ENCODE measurements at regions not wholly inside any gene's neighbourhood (a gene's known extent, or its start where the extent isn't known, plus 50 kb on each side); places are given as distances from the start of the nearest gene placed in this dataset.

DNA sequence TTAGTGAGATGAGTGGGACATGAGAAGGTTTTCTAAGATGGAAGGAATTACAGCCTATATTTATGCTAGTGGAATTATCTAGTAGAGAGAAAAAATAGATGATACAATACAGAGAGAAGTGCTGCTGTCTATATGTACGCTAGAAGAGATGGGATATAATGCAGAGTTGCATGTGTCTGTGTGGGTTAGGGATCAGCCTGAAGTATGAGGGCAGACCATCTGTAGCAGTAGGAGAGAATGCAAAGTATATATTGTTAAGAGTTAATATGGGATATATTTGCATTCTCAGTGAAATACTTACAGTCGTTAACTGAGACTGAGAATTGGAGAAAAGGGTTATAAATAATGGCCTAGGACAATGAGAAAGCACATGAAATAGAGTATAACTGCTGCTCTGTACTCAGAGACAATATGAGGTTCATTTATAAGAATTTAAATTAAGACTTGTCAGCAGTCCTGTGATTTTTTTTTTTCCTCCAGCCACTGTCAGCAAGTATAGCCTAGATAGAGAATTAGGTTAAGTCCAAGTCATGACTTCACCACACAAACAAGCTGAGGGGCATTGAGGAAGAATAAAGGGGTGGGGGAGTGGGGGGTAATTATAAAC lies 77.8 kb downstream of the SLITRK1 start:
- TF ChIP-seq, protein P1, sequence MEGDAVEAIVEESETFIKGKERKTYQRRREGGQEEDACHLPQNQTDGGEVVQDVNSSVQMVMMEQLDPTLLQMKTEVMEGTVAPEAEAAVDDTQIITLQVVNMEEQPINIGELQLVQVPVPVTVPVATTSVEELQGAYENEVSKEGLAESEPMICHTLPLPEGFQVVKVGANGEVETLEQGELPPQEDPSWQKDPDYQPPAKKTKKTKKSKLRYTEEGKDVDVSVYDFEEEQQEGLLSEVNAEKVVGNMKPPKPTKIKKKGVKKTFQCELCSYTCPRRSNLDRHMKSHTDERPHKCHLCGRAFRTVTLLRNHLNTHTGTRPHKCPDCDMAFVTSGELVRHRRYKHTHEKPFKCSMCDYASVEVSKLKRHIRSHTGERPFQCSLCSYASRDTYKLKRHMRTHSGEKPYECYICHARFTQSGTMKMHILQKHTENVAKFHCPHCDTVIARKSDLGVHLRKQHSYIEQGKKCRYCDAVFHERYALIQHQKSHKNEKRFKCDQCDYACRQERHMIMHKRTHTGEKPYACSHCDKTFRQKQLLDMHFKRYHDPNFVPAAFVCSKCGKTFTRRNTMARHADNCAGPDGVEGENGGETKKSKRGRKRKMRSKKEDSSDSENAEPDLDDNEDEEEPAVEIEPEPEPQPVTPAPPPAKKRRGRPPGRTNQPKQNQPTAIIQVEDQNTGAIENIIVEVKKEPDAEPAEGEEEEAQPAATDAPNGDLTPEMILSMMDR (conservative IDR thresholded peaks at IDR 0.05; ENCODE audit: low read depth in 2 of 2): no peak
- TF ChIP-seq ZNF331 (CRISPR knock-in tag; IDR thresholded peaks at IDR 0.05; ENCODE audit: low read depth) (no peak), EZH2 (IDR thresholded peaks at IDR 0.05; ENCODE audit: low read depth, unreplicated experiment) (no peak), CREB1 (CRISPR knock-in tag; IDR thresholded peaks at IDR 0.05; ENCODE audit: low read depth) (no peak), POLR2AphosphoS5 (IDR thresholded peaks at IDR 0.05; ENCODE audit: low read depth) (no peak), JUNB (IDR thresholded peaks at IDR 0.05; ENCODE audit: unreplicated experiment) (no peak), EZH2phosphoT487 (IDR thresholded peaks at IDR 0.05; ENCODE audit: unreplicated experiment) (no peak), ZNF114 (CRISPR knock-in tag; IDR thresholded peaks at IDR 0.05) (no peak), NANOG (IDR thresholded peaks at IDR 0.05; ENCODE audit: borderline replicate concordance) (no peak)
- TF ChIP-seq, protein P2, sequence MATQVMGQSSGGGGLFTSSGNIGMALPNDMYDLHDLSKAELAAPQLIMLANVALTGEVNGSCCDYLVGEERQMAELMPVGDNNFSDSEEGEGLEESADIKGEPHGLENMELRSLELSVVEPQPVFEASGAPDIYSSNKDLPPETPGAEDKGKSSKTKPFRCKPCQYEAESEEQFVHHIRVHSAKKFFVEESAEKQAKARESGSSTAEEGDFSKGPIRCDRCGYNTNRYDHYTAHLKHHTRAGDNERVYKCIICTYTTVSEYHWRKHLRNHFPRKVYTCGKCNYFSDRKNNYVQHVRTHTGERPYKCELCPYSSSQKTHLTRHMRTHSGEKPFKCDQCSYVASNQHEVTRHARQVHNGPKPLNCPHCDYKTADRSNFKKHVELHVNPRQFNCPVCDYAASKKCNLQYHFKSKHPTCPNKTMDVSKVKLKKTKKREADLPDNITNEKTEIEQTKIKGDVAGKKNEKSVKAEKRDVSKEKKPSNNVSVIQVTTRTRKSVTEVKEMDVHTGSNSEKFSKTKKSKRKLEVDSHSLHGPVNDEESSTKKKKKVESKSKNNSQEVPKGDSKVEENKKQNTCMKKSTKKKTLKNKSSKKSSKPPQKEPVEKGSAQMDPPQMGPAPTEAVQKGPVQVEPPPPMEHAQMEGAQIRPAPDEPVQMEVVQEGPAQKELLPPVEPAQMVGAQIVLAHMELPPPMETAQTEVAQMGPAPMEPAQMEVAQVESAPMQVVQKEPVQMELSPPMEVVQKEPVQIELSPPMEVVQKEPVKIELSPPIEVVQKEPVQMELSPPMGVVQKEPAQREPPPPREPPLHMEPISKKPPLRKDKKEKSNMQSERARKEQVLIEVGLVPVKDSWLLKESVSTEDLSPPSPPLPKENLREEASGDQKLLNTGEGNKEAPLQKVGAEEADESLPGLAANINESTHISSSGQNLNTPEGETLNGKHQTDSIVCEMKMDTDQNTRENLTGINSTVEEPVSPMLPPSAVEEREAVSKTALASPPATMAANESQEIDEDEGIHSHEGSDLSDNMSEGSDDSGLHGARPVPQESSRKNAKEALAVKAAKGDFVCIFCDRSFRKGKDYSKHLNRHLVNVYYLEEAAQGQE (IDR thresholded peaks at IDR 0.05; ENCODE audit: unreplicated experiment): no peak
- TF ChIP-seq, protein P3, sequence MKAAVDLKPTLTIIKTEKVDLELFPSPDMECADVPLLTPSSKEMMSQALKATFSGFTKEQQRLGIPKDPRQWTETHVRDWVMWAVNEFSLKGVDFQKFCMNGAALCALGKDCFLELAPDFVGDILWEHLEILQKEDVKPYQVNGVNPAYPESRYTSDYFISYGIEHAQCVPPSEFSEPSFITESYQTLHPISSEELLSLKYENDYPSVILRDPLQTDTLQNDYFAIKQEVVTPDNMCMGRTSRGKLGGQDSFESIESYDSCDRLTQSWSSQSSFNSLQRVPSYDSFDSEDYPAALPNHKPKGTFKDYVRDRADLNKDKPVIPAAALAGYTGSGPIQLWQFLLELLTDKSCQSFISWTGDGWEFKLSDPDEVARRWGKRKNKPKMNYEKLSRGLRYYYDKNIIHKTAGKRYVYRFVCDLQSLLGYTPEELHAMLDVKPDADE (IDR thresholded peaks at IDR 0.05): no peak
- TF ChIP-seq, protein P4, sequence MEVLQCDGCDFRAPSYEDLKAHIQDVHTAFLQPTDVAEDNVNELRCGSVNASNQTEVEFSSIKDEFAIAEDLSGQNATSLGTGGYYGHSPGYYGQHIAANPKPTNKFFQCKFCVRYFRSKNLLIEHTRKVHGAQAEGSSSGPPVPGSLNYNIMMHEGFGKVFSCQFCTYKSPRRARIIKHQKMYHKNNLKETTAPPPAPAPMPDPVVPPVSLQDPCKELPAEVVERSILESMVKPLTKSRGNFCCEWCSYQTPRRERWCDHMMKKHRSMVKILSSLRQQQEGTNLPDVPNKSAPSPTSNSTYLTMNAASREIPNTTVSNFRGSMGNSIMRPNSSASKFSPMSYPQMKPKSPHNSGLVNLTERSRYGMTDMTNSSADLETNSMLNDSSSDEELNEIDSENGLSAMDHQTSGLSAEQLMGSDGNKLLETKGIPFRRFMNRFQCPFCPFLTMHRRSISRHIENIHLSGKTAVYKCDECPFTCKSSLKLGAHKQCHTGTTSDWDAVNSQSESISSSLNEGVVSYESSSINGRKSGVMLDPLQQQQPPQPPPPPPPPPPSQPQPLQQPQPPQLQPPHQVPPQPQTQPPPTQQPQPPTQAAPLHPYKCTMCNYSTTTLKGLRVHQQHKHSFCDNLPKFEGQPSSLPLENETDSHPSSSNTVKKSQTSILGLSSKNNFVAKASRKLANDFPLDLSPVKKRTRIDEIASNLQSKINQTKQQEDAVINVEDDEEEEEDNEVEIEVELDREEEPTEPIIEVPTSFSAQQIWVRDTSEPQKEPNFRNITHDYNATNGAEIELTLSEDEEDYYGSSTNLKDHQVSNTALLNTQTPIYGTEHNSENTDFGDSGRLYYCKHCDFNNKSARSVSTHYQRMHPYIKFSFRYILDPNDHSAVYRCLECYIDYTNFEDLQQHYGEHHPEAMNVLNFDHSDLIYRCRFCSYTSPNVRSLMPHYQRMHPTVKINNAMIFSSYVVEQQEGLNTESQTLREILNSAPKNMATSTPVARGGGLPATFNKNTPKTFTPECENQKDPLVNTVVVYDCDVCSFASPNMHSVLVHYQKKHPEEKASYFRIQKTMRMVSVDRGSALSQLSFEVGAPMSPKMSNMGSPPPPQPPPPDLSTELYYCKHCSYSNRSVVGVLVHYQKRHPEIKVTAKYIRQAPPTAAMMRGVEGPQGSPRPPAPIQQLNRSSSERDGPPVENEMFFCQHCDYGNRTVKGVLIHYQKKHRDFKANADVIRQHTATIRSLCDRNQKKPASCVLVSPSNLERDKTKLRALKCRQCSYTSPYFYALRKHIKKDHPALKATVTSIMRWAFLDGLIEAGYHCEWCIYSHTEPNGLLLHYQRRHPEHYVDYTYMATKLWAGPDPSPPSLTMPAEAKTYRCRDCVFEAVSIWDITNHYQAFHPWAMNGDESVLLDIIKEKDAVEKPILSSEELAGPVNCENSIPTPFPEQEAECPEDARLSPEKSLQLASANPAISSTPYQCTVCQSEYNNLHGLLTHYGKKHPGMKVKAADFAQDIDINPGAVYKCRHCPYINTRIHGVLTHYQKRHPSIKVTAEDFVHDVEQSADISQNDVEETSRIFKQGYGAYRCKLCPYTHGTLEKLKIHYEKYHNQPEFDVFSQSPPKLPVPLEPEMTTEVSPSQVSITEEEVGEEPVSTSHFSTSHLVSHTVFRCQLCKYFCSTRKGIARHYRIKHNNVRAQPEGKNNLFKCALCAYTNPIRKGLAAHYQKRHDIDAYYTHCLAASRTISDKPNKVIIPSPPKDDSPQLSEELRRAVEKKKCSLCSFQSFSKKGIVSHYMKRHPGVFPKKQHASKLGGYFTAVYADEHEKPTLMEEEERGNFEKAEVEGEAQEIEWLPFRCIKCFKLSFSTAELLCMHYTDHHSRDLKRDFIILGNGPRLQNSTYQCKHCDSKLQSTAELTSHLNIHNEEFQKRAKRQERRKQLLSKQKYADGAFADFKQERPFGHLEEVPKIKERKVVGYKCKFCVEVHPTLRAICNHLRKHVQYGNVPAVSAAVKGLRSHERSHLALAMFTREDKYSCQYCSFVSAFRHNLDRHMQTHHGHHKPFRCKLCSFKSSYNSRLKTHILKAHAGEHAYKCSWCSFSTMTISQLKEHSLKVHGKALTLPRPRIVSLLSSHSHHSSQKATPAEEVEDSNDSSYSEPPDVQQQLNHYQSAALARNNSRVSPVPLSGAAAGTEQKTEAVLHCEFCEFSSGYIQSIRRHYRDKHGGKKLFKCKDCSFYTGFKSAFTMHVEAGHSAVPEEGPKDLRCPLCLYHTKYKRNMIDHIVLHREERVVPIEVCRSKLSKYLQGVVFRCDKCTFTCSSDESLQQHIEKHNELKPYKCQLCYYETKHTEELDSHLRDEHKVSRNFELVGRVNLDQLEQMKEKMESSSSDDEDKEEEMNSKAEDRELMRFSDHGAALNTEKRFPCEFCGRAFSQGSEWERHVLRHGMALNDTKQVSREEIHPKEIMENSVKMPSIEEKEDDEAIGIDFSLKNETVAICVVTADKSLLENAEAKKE (CRISPR knock-in tag; IDR thresholded peaks at IDR 0.05): no peak
